GM06990 (cell line): ENCODE measurements at regions not wholly inside any gene's neighbourhood (a gene's known extent, or its start where the extent isn't known, plus 50 kb on each side); places are given as distances from the start of the nearest gene placed in this dataset.

Experiments
- DNase-seq: peaks from one replicate; pipeline ENCODE4 v3.0.0-alpha.2; 2011; ENCODE audit not compliant: insufficient read length; ENCODE audit errors: extremely low read depth
- H3K27me3 ChIP-seq: replicated peaks from 2 replicates; pipeline ENCODE4 v1.6.0; 2011; ENCODE audit warnings: low read length; ENCODE audit not compliant: control insufficient read depth, insufficient read depth
- H3K36me3 ChIP-seq: 2 replicates; pipeline ENCODE4 v1.5.1; 2011; ENCODE audit warnings: low read length; ENCODE audit not compliant: control insufficient read depth, insufficient read depth
- H3K4me3 ChIP-seq: replicated peaks from 2 replicates; pipeline ENCODE4 v1.5.1; 2011; ENCODE audit warnings: low read depth, mild to moderate bottlenecking, control low read depth, low read length
- CTCF ChIP-seq: IDR thresholded peaks from 2 replicates; pipeline ENCODE4 v1.5.1; 2011; ENCODE audit warnings: low read length, control low read depth, mild to moderate bottlenecking, inconsistent platforms; ENCODE audit not compliant: insufficient read depth, poor library complexity, severe bottlenecking

DNA sequence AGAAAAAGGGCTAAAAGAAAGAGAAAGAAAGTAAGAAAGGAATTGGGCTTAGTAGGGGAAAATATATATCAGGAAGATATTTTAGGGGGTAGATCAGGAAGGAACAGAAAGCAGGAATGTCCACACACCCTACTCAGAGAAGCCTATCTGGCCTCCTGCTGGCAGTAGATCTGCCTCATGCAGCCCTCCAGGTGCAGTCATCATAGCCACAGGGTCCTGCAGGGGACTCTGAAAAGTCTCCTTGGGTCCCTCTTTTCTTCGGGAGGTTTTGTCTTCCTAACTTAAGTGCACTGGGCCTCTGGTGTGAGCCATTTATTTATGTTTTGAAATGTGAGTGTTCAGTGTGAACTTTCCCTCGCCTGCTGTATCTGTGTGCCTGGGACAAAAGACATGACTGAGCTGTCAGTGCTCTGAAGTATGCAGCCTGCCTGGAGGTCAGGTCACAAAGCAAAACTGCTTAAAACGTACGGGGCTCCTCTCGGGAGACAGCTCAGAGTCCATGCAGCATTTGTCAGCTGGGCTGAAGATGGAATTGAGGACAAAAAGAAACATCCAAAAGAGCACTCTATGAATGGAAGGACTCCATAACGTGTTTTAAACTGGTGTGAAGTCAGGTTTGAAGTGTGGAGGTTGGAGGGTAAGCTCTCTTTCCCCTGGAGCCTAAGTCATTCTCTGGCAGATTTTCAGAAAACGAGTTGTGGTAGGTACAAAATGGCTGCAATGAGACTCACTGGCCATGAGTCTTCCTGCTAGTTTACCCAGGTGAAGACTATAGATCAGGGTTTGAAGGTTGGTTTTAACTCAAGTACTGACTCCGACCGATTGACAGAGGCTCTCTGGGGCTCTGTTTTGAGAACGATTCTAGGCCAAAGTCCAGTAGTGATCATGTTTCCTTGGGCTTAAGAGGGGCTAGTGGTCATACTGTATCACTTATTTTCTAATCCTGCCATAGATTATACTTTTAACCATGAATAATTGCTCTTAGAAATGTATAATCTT lies 151.8 kb upstream of the GDNF start:
- no peak overlapping the region for H3K4me3 ChIP-seq
- no peaks in the 10 kb centered on the region for H3K36me3 ChIP-seq
- no peak for DNase-seq
- TF ChIP-seq CTCF, result no peak
- H3K27me3 ChIP-seq, result no peaks in the 10 kb centered on the region

GRCh38 chr5:37989884-37990283 lies 150.0 kb upstream of the GDNF start:
- H3K27me3 ChIP-seq, result no peaks in the 10 kb centered on the region; the same call in 1 of the 2 replicates
- H3K36me3 ChIP-seq, result no peaks in the 10 kb centered on the region
- no peak overlapping the region for H3K4me3 ChIP-seq
- no peak for TF ChIP-seq CTCF
- no peak for DNase-seq

GRCh38 chr5:37988454-37989046 lies 148.7 kb upstream of the GDNF start:
- TF ChIP-seq CTCF, result no peak
- no peaks in the 10 kb centered on the region; the same call in 1 of the 2 replicates for H3K27me3 ChIP-seq
- H3K4me3 ChIP-seq, result no peak overlapping the region
- H3K36me3 ChIP-seq, result no peaks in the 10 kb centered on the region
- DNase-seq, result no peak

DNA sequence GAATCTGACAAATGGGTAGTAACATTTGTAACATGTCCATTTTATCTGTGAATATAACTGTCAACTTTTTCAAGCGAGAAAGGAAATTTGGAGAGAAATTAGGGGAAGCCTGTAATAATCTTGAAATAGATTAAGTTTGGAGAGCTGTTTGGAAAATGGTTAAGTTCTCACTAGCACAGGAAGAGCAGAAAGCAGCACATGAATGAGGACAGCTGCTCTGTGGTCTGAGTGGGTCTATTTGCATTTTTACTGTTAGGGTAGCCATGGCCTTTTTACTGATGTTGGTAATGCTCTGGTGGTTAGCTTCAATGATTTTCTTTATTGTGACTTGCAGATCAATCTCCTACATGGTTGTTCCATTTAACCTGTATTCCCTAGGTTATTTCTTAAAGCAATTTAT lies 144.5 kb upstream of the GDNF start:
- TF ChIP-seq CTCF, result no peak
- Histone ChIP-seq H3K4me3 (no peak overlapping the region), H3K27me3 (no peaks in the 10 kb centered on the region; the same call in 1 of the 2 replicates), H3K36me3 (no peaks in the 10 kb centered on the region)
- DNase-seq, result no peak

- no peak for TF ChIP-seq CTCF
- Histone ChIP-seq H3K36me3 (no peaks in the 10 kb centered on the region), H3K4me3 (no peak overlapping the region), H3K27me3 (no peaks in the 10 kb centered on the region; the same call in 1 of the 2 replicates)
- DNase-seq, result no peak
Observed at GRCh38 chr5:37983463-37983862, 143.6 kb upstream of the GDNF start.
